ENCODE measurements at regions not wholly inside any gene's neighbourhood (a gene's known extent, or its start where the extent isn't known, plus 50 kb on each side); places are given as distances from the start of the nearest gene placed in this dataset.
A peak's percentile ranks its signal among the peaks of the same experiment; 100 is the strongest.

GRCh38 chr6:135667691-135668455, 170.3 kb upstream of the AHI1 start:
- TF ChIP-seq GABPA (IDR thresholded peaks at IDR 0.05 in 1 of 2, conservative IDR thresholded peaks at IDR 0.05 in 1 of 2): no peak
- peak; percentile 33 for TF ChIP-seq NR2F2 (IDR thresholded peaks at IDR 0.05)
- no peak overlapping the region for H3K27ac ChIP-seq (ENCODE audit: low read depth in 1 of 2, low read length in 2 of 2)
- peaks cover 0 to 9% (median 2%) of the 10 kb centered on the region in 4 donors for H3K9me3 ChIP-seq (ENCODE audit: control insufficient read depth in 4 of 4, low read length in 3 of 4)
- no peak overlapping the region for H3K9ac ChIP-seq (ENCODE audit: low read depth in 1 of 2, low read length in 2 of 2)
- no peak overlapping the region for H3K4me3 ChIP-seq (ENCODE audit: low read depth in 1 of 3, low read length in 3 of 3)
- H3K36me3 ChIP-seq (ENCODE audit: control insufficient read depth in 4 of 4, insufficient read depth in 3 of 4, low read depth in 1 of 4, low read length in 3 of 4): no peaks in the 10 kb centered on the region
- WGBS: 44% methylated on average over 12 of the region's 12 CpGs
- DNase-seq (ENCODE audit: low spot score): no peak
- H3K27me3 ChIP-seq (ENCODE audit: control insufficient read depth in 4 of 4, insufficient read depth in 4 of 4, low read length in 3 of 4): no peaks in the 10 kb centered on the region
- H3K4me1 ChIP-seq (ENCODE audit: control insufficient read depth in 4 of 4, insufficient read depth in 4 of 4, low read length in 3 of 4): no peaks in the 10 kb centered on the region

- TF ChIP-seq, protein P1, sequence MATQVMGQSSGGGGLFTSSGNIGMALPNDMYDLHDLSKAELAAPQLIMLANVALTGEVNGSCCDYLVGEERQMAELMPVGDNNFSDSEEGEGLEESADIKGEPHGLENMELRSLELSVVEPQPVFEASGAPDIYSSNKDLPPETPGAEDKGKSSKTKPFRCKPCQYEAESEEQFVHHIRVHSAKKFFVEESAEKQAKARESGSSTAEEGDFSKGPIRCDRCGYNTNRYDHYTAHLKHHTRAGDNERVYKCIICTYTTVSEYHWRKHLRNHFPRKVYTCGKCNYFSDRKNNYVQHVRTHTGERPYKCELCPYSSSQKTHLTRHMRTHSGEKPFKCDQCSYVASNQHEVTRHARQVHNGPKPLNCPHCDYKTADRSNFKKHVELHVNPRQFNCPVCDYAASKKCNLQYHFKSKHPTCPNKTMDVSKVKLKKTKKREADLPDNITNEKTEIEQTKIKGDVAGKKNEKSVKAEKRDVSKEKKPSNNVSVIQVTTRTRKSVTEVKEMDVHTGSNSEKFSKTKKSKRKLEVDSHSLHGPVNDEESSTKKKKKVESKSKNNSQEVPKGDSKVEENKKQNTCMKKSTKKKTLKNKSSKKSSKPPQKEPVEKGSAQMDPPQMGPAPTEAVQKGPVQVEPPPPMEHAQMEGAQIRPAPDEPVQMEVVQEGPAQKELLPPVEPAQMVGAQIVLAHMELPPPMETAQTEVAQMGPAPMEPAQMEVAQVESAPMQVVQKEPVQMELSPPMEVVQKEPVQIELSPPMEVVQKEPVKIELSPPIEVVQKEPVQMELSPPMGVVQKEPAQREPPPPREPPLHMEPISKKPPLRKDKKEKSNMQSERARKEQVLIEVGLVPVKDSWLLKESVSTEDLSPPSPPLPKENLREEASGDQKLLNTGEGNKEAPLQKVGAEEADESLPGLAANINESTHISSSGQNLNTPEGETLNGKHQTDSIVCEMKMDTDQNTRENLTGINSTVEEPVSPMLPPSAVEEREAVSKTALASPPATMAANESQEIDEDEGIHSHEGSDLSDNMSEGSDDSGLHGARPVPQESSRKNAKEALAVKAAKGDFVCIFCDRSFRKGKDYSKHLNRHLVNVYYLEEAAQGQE (IDR thresholded peaks at IDR 0.05): no peak
- TF ChIP-seq YY1 (IDR thresholded peaks at IDR 0.05) (no peak), MAX (IDR thresholded peaks at IDR 0.05) (no peak), FOXA2 (IDR thresholded peaks at IDR 0.05) (no peak)
Measured at GRCh38 chr6:135672256-135672655, 174.7 kb upstream of the AHI1 start.

GRCh38 chr6:135673501-135674309, 176.2 kb upstream of the AHI1 start:
- DNase-seq (ENCODE audit: low spot score): no peak
- Histone ChIP-seq H3K4me1 (ENCODE audit: control insufficient read depth in 4 of 4, insufficient read depth in 4 of 4, low read length in 3 of 4) (no peaks in the 10 kb centered on the region), H3K9ac (ENCODE audit: low read depth in 1 of 2, low read length in 2 of 2) (no peak overlapping the region), H3K4me3 (ENCODE audit: low read depth in 1 of 3, low read length in 3 of 3) (no peak overlapping the region), H3K27ac (ENCODE audit: low read depth in 1 of 2, low read length in 2 of 2) (no peak overlapping the region), H3K9me3 (ENCODE audit: control insufficient read depth in 4 of 4, low read length in 3 of 4) (peaks cover 0 to 9% (median 2%) of the 10 kb centered on the region in 4 donors), H3K36me3 (ENCODE audit: control insufficient read depth in 4 of 4, insufficient read depth in 3 of 4, low read depth in 1 of 4, low read length in 3 of 4) (no peaks in the 10 kb centered on the region), H3K27me3 (ENCODE audit: control insufficient read depth in 4 of 4, insufficient read depth in 4 of 4, low read length in 3 of 4) (no peaks in the 10 kb centered on the region)
- WGBS: 89% methylated on average over 11 of the region's 11 CpGs
- TF ChIP-seq HNF4A (conservative IDR thresholded peaks at IDR 0.05) (no peak), GABPA (IDR thresholded peaks at IDR 0.05 in 1 of 2, conservative IDR thresholded peaks at IDR 0.05 in 1 of 2) (no peak), FOXA2 (IDR thresholded peaks at IDR 0.05) (no peak), RAD21 (IDR thresholded peaks at IDR 0.05) (no peak), TAF1 (conservative IDR thresholded peaks at IDR 0.05) (no peak), FOXA1 (IDR thresholded peaks at IDR 0.05) (no peak), NR2F2 (IDR thresholded peaks at IDR 0.05) (no peak), RXRA (IDR thresholded peaks at IDR 0.05) (no peak), EGR1 (IDR thresholded peaks at IDR 0.05; ENCODE audit: low read depth in 2 of 2) (no peak), MAX (IDR thresholded peaks at IDR 0.05) (no peak), SP1 (IDR thresholded peaks at IDR 0.05) (no peak), JUND (IDR thresholded peaks at IDR 0.05) (no peak)
- TF ChIP-seq, protein P2, sequence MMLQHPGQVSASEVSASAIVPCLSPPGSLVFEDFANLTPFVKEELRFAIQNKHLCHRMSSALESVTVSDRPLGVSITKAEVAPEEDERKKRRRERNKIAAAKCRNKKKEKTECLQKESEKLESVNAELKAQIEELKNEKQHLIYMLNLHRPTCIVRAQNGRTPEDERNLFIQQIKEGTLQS (IDR thresholded peaks at IDR 0.05): no peak
- TF ChIP-seq, protein P1 (IDR thresholded peaks at IDR 0.05): no peak

More at GRCh38 chr6:135672256-135672655, 174.7 kb upstream of the AHI1 start:
- no peak for DNase-seq (ENCODE audit: low spot score)
- H3K27ac ChIP-seq (ENCODE audit: low read depth in 1 of 2, low read length in 2 of 2): no peak overlapping the region
- H3K4me1 ChIP-seq (ENCODE audit: control insufficient read depth in 4 of 4, insufficient read depth in 4 of 4, low read length in 3 of 4): no peaks in the 10 kb centered on the region
- no peak overlapping the region for H3K9ac ChIP-seq (ENCODE audit: low read depth in 1 of 2, low read length in 2 of 2)
- H3K4me3 ChIP-seq (ENCODE audit: low read depth in 1 of 3, low read length in 3 of 3): no peak overlapping the region
- peaks cover 0 to 9% (median 2%) of the 10 kb centered on the region in 4 donors for H3K9me3 ChIP-seq (ENCODE audit: control insufficient read depth in 4 of 4, low read length in 3 of 4)
- H3K27me3 ChIP-seq (ENCODE audit: control insufficient read depth in 4 of 4, insufficient read depth in 4 of 4, low read length in 3 of 4): no peaks in the 10 kb centered on the region
- 90% methylated on average over 6 of the region's 6 CpGs for WGBS
- no peaks in the 10 kb centered on the region for H3K36me3 ChIP-seq (ENCODE audit: control insufficient read depth in 4 of 4, insufficient read depth in 3 of 4, low read depth in 1 of 4, low read length in 3 of 4)
